ENCODE measurements at regions not wholly inside any gene's neighbourhood (a gene's known extent, or its start where the extent isn't known, plus 50 kb on each side); places are given as distances from the start of the nearest gene placed in this dataset.

- no peaks in the 10 kb centered on the region for H3K9me3 ChIP-seq (ENCODE audit: control insufficient read depth in 4 of 4, low read length in 3 of 4)
- no peak for DNase-seq (ENCODE audit: low spot score)
- no peak overlapping the region for H3K4me3 ChIP-seq (ENCODE audit: low read depth in 1 of 3, low read length in 3 of 3)
- H3K27me3 ChIP-seq (ENCODE audit: control insufficient read depth in 4 of 4, insufficient read depth in 4 of 4, low read length in 3 of 4): no peaks in the 10 kb centered on the region
- WGBS: 77% methylated on average over 8 of the region's 8 CpGs
- H3K36me3 ChIP-seq (ENCODE audit: control insufficient read depth in 4 of 4, insufficient read depth in 3 of 4, low read depth in 1 of 4, low read length in 3 of 4): no peaks in the 10 kb centered on the region
- H3K9ac ChIP-seq (ENCODE audit: low read depth in 1 of 2, low read length in 2 of 2): no peak overlapping the region
- TF ChIP-seq, protein P1, sequence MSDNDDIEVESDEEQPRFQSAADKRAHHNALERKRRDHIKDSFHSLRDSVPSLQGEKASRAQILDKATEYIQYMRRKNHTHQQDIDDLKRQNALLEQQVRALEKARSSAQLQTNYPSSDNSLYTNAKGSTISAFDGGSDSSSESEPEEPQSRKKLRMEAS (IDR thresholded peaks at IDR 0.05): no peak
- TF ChIP-seq SP1 (IDR thresholded peaks at IDR 0.05): no peak
- no peak for TF ChIP-seq NR2F2 (IDR thresholded peaks at IDR 0.05)
- TF ChIP-seq TAF1 (conservative IDR thresholded peaks at IDR 0.05): no peak
- peaks cover 0 to 3% (median 0%) of the 10 kb centered on the region in 4 donors for H3K4me1 ChIP-seq (ENCODE audit: control insufficient read depth in 4 of 4, insufficient read depth in 4 of 4, low read length in 3 of 4)
- H3K27ac ChIP-seq (ENCODE audit: low read depth in 1 of 2, low read length in 2 of 2): no peak overlapping the region
These were observed 90.5 kb upstream of the TBX18 start for GRCh38 chr6:84854811-84855400.

- Histone ChIP-seq H3K27ac (ENCODE audit: low read depth in 1 of 2, low read length in 2 of 2) (no peak overlapping the region), H3K4me1 (ENCODE audit: control insufficient read depth in 4 of 4, insufficient read depth in 4 of 4, low read length in 3 of 4) (peaks cover 0 to 6% (median under 1%) of the 10 kb centered on the region in 4 donors), H3K27me3 (ENCODE audit: control insufficient read depth in 4 of 4, insufficient read depth in 4 of 4, low read length in 3 of 4) (no peaks in the 10 kb centered on the region), H3K9me3 (ENCODE audit: control insufficient read depth in 4 of 4, low read length in 3 of 4) (no peaks in the 10 kb centered on the region), H3K9ac (ENCODE audit: low read depth in 1 of 2, low read length in 2 of 2) (no peak overlapping the region), H3K36me3 (ENCODE audit: control insufficient read depth in 4 of 4, insufficient read depth in 3 of 4, low read depth in 1 of 4, low read length in 3 of 4) (no peaks in the 10 kb centered on the region), H3K4me3 (ENCODE audit: low read depth in 1 of 3, low read length in 3 of 3) (no peak overlapping the region)
- TF ChIP-seq, protein P2, sequence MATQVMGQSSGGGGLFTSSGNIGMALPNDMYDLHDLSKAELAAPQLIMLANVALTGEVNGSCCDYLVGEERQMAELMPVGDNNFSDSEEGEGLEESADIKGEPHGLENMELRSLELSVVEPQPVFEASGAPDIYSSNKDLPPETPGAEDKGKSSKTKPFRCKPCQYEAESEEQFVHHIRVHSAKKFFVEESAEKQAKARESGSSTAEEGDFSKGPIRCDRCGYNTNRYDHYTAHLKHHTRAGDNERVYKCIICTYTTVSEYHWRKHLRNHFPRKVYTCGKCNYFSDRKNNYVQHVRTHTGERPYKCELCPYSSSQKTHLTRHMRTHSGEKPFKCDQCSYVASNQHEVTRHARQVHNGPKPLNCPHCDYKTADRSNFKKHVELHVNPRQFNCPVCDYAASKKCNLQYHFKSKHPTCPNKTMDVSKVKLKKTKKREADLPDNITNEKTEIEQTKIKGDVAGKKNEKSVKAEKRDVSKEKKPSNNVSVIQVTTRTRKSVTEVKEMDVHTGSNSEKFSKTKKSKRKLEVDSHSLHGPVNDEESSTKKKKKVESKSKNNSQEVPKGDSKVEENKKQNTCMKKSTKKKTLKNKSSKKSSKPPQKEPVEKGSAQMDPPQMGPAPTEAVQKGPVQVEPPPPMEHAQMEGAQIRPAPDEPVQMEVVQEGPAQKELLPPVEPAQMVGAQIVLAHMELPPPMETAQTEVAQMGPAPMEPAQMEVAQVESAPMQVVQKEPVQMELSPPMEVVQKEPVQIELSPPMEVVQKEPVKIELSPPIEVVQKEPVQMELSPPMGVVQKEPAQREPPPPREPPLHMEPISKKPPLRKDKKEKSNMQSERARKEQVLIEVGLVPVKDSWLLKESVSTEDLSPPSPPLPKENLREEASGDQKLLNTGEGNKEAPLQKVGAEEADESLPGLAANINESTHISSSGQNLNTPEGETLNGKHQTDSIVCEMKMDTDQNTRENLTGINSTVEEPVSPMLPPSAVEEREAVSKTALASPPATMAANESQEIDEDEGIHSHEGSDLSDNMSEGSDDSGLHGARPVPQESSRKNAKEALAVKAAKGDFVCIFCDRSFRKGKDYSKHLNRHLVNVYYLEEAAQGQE (IDR thresholded peaks at IDR 0.05): no peak
- TF ChIP-seq EGR1 (IDR thresholded peaks at IDR 0.05; ENCODE audit: low read depth in 2 of 2) (no peak), FOXA2 (IDR thresholded peaks at IDR 0.05) (no peak), JUND (IDR thresholded peaks at IDR 0.05) (no peak), HNF4A (conservative IDR thresholded peaks at IDR 0.05) (no peak), GABPA (IDR thresholded peaks at IDR 0.05 in 1 of 2, conservative IDR thresholded peaks at IDR 0.05 in 1 of 2) (no peak), RAD21 (IDR thresholded peaks at IDR 0.05) (no peak), RXRA (IDR thresholded peaks at IDR 0.05) (no peak), ATF3 (IDR thresholded peaks at IDR 0.05) (no peak), FOXA1 (IDR thresholded peaks at IDR 0.05) (no peak), ZBTB33 (IDR thresholded peaks at IDR 0.05) (no peak), NR2F2 (IDR thresholded peaks at IDR 0.05) (no peak), SP1 (IDR thresholded peaks at IDR 0.05) (no peak)
- TF ChIP-seq, protein P3, sequence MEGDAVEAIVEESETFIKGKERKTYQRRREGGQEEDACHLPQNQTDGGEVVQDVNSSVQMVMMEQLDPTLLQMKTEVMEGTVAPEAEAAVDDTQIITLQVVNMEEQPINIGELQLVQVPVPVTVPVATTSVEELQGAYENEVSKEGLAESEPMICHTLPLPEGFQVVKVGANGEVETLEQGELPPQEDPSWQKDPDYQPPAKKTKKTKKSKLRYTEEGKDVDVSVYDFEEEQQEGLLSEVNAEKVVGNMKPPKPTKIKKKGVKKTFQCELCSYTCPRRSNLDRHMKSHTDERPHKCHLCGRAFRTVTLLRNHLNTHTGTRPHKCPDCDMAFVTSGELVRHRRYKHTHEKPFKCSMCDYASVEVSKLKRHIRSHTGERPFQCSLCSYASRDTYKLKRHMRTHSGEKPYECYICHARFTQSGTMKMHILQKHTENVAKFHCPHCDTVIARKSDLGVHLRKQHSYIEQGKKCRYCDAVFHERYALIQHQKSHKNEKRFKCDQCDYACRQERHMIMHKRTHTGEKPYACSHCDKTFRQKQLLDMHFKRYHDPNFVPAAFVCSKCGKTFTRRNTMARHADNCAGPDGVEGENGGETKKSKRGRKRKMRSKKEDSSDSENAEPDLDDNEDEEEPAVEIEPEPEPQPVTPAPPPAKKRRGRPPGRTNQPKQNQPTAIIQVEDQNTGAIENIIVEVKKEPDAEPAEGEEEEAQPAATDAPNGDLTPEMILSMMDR (IDR thresholded peaks at IDR 0.05; ENCODE audit: low read depth, low read length, missing input control): no peak
- no peak for DNase-seq (ENCODE audit: low spot score)
These were observed 89.5 kb upstream of the TBX18 start for GRCh38 chr6:84853901-84854300.
